Activated CD4-positive, alpha-beta T cell treated with anti-CD3 and anti-CD28 coated beads, Interleukin-2, amount 50 U/mL, for 1 hour (primary cell): ENCODE measurements at regions not wholly inside any gene's neighbourhood (a gene's known extent, or its start where the extent isn't known, plus 50 kb on each side); places are given as distances from the start of the nearest gene placed in this dataset.
"Not testable (repeated sequence)": the region's sequence is repeated elsewhere in the genome, so short reads cannot be mapped to it uniquely, and the experiment has no call there.

ENCODE experiments used
- DNase-seq: peaks from one replicate; pipeline ENCODE4 v3.0.0-alpha.2; 2020

DNA sequence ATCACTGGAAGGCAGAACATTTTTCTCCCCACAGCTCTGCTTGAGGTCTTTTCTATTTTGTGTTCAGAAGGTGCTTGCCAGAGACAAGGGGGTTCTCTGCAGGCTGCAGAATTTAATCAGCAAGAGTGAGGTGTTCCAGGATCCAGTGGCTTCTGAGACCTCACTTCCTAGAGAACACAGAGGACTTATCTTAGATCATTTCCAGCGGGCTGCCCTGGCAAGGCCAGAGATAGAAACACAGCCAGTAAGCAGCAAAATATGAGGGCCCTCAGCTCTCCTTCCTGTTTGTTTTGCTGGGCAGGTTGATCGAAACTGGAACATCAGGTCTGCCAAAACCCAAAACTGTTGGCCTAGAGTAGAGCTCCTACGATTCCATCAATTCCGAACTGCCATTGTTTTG lies 187.3 kb downstream of the DIRAS2 start:
- no peak for DNase-seq

DNA sequence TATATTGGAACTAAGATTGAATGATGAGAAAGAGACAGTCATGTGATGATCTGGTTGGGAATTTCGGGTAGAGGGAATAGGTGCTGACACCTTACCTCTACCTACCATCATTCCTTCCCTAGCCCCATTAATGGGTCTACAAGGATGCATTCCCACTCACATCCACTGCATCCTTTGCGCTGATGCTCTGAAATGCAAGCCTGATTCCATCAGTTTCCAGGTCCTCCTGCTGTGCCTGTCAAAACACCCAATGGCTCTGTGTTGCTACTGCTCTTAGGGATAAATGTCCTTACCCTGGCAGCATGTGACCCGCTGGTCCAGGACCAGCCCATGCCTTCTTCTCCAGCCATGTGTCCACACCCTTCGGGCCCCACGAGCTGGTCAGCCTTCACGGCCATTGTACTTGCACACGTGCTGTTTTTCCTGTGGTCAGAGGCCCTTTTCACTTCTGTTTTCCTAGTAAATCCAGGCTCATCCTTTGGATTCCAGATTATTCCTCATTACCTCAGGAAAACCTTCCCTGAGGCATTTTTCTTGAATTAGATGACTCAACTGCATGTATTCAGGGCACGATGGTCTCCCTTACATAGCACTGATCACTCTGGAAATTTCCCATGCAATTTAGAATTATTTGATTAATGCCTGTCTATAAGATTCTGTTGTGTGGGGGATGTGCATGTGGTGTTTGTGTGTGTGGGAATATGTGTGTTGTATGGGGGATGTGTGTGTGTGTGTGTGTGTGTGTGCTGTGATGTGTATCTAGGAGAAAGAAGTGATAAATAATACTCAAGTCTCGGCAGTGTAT lies 185.0 kb downstream of the DIRAS2 start:
- no peak for DNase-seq

DNA sequence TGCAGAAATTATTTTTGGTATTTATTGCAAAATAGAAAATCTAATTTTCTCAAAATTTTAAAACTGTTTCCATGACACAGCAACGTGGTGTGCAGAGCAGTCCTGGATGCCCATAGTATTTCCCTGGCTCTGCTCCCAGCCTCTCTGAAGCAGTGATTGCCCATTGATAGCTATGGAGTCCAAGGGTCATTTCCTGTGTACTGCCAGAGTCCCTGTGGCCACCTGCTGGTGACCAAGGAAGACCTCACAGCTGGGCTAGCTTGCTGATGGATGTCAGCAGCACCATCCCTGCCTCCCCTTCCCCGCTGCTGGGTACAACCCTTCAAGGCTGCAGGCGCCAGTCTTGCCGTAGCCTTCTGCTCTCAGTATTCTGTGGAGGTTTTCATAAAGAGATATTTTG lies 184.1 kb downstream of the DIRAS2 start:
- no peak for DNase-seq

DNA sequence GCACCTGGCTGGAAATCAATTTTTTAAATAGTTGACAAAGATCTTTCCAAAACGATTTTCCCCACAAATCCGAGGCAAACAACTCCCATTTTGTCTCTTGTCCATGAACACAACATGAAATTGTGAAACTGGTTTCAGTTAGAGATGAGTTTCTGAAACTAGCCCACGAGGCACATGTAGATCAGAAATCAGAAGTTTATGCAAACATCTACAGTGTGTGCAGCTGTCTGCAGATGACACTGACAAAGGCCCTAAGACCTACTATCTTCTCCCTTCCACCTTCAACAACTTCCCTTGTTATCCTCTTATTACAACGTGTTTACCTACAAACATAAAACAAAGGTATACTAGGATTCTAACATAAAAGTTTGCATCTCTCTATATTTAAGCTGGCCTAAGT lies 183.3 kb downstream of the DIRAS2 start:
- no peak for DNase-seq

DNA sequence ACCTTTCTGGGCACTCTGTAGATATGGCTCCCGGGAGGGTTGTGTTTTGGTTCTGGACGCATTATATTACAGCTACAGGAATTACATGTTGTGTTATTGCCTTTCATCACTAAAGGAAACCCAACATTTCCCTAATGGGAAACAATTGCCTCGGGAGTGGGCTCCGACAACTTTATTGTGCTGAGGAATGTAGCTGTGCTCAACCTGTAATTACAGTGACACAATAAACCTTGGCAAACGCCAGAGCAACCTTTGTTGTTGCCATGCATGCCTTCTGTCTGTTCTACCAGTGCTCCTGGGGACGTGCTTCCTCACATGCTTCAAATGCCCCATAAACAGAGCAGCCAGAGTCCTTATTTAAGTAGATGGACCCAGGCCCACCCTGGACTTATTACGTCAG lies 182.4 kb downstream of the DIRAS2 start:
- DNase-seq, result no peak

DNA sequence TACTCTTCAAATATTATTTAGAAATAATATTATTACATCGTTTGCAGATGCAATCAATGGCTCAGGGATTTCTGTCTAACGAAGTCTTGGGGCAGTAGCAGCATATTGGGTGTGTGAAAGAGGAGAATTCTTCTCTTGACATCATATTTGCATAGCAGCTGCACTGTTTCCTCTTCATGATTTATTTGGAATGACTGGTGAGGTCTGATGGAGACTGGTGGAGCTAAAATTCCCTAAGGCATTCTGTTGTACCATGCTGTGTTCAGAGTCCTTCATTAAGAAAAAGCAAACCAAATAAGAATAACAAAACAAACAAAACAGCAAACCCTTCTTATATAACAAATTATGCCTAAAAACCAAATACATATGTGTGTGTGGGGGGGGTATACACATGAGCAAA lies 177.6 kb downstream of the DIRAS2 start:
- no peak for DNase-seq

DNA sequence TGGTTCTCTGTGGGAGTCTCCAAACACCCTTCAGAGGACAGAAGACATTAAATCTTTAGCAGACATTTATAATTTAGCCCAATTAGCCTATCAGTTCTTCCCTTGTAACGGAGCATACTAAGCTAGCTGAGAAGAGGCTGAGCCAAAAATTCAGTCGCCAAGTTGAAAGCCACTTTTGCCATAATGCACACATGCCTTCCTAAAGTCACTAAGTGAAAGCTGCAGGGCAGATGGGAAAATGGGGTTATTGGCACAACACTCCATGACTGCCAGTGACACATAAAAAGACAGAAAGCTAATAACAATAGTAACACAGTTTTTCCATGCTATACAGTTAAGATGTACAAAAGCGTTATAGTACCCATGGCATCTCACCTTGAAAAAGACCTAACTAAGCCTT lies 176.2 kb downstream of the DIRAS2 start:
- no peak for DNase-seq

DNA sequence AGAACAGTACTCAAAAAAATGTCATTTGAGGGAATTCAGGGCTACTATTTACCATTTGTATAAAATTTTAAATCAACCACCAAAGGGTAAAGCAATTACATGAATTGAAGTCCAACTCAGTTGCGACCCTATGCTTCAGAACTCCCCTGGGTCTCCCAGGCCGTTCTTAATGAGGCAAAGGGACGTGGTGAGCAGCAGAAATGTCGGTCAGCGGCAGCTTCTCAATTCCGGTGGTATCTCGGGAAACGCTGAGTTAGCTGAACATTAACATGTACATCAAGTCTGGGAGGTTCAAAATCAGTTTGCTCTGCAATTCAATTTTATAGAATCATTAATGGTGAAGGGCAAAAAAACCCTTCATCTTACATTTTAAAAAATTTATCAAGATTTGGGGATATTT lies 173.2 kb downstream of the DIRAS2 start:
- no peak for DNase-seq

DNA sequence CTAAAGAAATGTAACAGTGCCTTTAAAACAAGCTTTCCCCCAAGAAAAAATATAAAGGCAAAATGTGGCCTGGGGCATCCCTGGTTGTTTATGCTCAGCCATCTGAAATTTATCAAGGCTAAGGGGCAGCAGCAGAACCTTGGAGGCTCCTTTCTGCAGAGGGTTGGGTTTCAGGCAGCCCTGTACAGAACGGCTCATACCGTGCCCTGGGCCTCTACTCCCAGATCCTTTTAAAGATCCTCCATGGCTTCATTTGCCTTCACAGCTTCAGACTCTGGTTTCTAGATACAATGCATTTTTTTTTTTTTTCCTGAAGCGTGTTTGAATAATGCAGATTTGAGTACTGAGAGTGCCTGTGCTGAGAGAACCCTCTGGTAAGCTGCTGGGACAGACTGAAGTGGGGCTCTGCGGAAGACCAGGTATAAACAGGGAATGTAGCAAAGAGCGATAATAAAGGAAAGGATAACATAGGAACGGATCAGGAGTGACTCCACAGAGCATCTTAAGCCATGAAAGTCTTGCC lies 172.7 kb downstream of the DIRAS2 start:
- DNase-seq, result no peak

DNA sequence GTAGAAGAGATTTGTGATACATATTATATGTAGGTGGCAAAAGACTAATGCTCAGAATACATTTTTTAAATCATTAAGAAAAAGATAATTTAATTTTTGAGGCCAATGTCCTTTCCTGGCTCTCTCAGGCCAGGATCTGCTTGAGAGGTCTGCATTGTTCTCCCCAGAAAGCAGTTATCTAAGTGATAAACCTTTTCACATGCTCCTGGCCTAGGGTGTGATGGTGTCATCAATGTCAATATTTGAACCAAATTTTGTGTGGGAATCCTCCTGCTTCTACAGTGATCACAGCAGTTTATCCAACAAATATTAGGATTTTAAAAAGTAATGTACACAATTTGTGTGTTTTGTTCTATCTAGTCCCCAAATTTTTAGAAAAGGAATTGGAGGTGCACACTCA lies 166.6 kb downstream of the DIRAS2 start:
- no peak for DNase-seq

DNA sequence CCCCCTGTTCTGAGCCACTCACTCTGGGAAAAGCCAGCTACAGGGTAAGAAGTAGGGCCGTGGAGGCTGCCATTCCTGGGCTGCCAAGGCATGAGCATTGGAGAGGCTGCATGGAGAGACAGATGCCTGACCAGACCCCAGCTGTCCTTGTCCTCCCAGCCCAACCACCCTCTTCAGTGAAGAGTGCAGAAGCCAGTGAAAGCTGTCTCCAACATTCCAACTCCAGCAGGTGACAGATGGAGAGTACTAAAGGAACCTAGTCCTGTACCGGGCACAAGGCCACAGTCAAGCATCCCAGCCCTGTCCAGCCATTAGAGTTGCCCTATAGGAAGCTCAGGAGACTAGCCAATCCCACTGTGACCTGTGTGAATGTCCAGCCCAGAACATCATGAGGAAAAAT lies 165.1 kb downstream of the DIRAS2 start:
- DNase-seq, result no peak

DNA sequence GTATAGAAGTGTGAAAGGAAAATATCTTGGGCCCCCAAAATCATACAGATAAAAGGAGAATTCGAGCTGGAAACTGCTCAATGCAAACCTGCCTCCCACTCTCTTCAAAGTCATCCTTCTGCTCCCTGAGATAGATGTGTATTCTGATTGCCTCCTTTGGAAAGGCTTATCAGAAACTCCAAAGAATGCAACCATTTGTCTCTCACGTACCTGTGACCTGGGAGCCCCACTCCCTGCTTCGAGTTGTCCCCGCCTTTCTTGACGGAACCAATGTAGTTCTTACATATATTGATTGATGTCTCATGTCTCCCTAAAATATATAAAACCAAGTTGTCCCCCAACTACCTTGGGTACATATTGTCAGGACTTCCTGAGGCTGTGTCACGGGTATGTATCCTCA lies 163.8 kb downstream of the DIRAS2 start:
- DNase-seq, result no peak

DNA sequence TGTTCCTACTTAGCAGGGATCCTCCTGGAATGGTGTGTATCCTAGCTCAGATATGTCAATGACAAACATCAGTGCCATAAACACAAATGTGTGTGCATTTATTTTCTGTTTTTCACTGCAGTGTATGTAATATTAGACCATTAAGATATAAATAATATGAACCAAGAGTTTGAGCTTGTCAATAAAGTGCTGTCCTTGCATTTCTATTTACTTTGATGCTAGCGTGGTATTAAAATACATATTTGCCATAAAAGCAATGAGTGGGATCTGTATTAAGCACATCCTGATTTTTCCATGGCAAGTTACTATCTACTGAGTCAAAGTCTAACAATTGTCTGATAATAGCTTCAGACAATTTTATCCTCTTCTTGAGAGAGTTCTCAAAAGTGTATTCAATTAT lies 157.6 kb downstream of the DIRAS2 start:
- DNase-seq, result no peak

DNA sequence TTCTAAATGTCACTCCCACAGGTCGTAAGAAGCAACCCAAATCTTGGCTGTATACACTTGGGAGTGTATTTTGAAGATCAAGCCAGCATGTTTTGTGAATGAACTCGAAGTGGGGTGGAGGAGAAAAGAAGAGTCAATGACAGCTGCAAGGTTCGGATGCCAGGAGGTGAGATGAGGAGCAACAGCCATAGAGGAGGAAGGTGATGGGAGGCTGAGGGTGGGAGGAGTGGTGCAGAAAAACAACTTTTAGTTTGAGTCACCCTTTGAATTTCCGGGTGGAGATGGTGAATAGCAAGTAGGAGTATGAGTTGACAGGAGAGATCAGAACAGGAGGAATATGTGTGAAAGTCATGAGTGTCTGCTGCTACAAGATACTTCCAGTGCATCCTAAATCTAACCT lies 153.6 kb downstream of the DIRAS2 start:
- no peak for DNase-seq

DNA sequence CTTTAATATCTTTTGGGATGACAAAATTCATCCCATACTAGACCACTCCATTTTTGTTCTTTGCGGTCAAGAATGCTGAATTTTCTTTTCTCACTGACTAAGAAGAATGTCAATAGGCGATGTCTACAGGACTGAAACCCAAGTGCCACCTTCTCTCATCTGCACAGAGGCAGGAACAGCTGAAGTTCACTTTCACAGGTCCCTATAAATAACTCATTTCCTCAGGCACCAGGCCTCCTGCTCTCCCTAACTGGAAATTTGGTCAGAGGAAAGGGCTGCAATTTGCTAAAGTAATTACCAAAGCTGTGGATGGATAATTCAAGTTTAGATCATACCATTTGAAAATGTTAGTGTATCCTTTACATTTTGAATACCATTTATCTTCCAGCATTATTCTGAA lies 142.9 kb downstream of the DIRAS2 start:
- no peak for DNase-seq

DNA sequence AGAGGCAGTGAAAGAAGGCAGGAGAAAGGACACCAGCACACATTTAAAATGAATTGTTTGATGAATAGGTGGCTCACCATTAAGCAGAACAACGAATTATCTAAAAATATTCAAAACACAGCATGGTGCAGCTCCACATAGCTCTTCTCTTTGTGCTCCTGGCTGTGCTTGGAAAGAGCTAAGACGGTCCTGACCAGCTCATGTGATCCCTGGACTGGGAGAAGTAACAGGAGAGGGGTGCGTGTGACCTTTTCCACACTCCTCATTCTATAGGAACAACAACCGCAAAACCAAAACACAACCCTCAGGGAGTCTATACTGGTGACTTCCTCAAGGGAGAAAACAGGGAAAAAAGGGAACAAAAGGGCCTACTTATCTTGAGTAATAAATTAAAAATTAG lies 140.5 kb downstream of the DIRAS2 start:
- no peak for DNase-seq

DNA sequence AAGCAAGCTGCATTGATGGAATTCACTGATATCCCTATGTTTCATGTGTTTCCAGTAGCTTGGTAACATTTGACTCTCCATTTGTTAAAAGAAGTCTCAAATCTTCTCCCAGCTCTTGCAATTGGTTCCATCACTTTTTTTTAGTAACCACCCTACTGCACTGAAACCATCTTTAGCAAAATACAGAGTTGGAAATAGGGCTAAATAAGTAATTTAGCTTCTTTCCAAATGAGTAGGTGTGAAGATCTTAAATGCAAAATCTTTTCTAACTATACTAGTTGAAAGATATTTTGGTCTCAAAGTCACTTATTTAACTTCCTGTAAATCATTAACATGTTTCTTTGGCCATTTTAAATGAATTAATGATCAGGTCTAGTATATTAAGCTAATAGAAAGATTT lies 138.1 kb downstream of the DIRAS2 start:
- DNase-seq, result no peak

DNA sequence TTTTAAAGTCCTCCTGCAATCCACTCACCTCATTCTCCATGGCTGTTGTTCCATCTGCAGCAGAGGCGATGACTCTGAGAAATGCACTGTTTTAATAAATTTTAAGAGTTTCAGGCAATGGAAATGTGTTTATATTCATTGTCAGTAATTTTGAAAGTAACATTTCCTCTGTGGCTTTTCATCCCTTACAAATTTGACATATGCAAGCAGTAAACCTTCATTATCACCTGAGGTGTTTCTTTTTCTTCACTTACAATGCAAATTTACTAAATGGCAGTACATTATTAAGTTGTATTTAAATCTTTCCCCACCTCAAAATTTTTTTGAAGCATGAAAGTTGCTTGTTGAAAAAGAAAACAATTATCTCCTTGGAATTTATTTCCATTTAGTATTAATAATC lies 136.9 kb downstream of the DIRAS2 start:
- DNase-seq, result no peak

DNA sequence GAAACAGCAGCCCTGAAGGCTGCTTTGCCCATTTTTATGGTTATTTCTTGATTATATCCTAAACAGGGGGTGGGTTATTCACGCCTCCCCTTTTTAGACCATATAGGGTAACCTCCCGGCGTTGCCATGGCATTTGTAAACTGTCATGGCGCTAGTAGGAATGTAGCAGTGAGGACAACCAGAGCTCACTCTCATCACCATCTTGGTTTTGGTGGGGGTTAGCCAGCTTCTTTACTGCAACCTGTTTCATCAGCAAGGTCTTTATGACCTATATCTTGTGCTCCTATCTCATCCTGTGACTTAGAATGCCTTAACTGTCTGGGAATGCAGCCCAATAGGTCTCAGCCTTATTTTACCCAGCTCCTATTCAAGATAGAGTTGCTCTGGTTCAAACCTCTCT lies 136.2 kb downstream of the DIRAS2 start:
- DNase-seq, result not testable (repeated sequence)

DNA sequence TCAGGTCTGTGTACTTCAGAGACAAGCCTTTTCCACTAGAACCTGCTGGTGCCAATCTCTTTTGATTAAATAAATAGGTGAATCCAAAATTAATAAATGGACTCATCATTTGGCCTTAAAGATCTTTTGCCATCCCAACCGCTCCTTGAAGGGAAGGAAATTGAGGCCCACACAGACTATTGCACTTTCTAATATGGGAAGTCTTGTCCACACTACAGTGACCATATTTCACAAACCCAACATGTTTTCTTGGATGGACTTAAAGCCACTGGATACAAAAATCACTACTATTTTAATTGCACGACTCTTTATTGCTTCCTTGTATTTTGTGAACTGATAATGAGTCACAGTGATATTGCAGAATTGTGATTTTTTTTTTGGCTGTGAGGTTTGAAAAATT lies 135.0 kb downstream of the DIRAS2 start:
- DNase-seq, result no peak

DNA sequence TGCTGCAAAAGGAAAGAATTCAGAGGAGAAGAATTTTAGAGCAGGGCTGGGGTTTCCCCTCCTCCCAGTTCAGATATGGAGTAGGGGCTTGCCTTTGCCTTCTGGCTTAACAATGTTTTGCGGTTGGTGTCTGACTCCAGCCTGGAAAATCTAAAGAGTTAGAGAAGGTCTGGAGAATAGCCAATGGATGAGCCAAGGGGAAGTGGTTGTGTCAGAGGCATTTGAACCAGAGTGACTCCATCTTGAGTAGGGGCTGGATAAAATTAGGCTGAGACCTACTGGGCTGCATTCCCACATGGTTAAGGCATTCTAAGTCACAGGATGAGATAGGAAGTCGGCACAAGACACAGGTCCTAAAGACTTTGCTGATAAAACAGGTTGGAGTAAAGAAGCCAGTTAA lies 133.7 kb downstream of the DIRAS2 start:
- DNase-seq, result no peak

DNA sequence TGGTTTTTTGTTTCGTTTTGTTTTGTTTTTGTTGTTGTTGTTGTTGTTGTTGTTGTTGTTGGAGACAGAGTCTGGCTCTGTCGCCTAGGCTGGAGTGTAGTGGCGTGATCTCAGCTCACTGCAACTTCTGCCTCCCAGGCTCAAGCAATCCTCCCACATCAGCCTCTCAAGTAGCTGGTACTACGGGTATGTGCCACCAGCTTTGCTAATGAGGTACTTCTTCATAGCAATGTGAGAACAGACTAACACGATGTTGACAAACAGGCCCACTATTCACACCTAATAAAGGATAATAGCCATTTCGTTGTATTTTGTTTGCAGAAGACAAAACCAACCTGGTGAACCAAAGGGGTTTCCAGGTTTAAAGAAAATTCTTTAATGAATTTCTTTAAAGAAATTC lies 130.9 kb downstream of the DIRAS2 start:
- no peak for DNase-seq

DNA sequence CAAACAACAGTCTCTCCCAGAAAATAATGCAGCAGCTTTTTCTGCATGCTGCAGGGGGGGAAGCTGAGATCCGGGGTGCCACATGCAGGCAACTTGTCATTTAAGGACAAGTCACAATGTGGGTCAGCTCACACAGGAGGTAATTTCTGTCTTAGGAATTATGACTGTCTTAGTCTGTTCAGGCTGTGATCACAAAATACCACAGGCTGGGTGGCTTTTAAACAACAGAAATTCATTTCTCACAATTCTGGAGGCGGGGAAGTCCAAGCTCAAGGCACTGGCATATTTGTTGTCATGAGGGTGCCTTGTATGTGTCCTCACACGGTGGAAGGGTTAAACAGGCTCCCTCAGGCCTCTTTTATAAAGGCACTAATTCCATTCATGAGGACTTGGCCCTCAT lies 127.7 kb downstream of the DIRAS2 start:
- DNase-seq, result no peak

DNA sequence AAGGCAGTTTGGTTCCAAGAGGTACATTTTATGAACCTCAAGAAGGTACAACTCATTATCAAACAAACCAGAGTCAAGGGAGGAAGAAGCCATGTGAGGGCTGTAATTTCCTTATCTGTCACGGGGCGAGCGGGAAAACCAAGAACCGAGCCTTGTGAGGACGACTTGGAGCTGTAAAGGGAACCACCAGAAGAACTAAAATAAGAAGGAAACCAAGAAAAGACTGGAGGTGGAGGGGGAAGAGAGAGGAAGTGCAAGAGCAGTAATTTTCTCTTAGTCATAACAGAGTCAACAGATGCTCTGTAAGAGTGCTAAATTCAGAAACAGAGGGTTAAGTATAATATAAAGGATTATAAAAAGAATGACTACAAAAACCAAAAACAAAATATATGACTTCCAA lies 127.1 kb downstream of the DIRAS2 start:
- DNase-seq, result no peak

DNA sequence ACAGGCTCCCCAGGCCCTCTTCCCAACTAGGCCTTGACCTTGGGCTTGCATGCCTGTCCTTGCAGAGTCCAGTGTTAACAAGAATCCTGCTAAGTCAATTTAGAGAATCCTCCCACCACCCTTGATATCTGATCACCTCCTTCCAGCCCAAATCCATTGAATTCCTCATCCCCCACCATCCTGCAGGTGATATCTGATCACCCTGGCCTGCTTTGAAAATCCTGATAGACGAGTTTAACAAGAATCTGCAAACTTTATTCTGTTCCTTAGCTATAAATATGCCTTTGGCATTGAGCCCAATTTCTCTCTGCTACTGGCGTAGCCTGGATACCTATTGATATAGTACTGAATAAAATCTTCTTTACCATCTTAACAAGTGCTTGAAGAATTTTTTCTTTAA lies 125.5 kb downstream of the DIRAS2 start:
- DNase-seq, result no peak
